ENCODE measurements at regions not wholly inside any gene's neighbourhood (a gene's known extent, or its start where the extent isn't known, plus 50 kb on each side); places are given as distances from the start of the nearest gene placed in this dataset.

- no peak for DNase-seq (ENCODE audit: low read depth in 3 of 3, low spot score in 1 of 3)
Observed at GRCh38 chr1:234869182-234870019, 259.2 kb downstream of the TOMM20 start.

GRCh38 chr1:234868296-234869147 is 258.5 kb upstream of the IRF2BP2 start:
- no peak for DNase-seq (ENCODE audit: low read depth in 3 of 3, low spot score in 1 of 3)

- no peak for DNase-seq (ENCODE audit: low read depth in 3 of 3, low spot score in 1 of 3)
Observed at GRCh38 chr1:234866007-234866866, 256.3 kb upstream of the IRF2BP2 start.

- no peak for DNase-seq (ENCODE audit: low read depth in 3 of 3, low spot score in 1 of 3)
Observed at GRCh38 chr1:234865171-234866006, 255.4 kb upstream of the IRF2BP2 start.

- DNase-seq (ENCODE audit: low read depth in 3 of 3, low spot score in 1 of 3) = no peak
Observed at GRCh38 chr1:234864116-234864515, 254.1 kb upstream of the IRF2BP2 start.

- DNase-seq (ENCODE audit: low read depth in 3 of 3, low spot score in 1 of 3) = no peak
Observed at GRCh38 chr1:234863551-234863971, 253.6 kb upstream of the IRF2BP2 start.

- no peak for DNase-seq (ENCODE audit: low read depth in 3 of 3, low spot score in 1 of 3)
Observed at GRCh38 chr1:234862944-234863515, 253.1 kb upstream of the IRF2BP2 start.

- no peak for DNase-seq (ENCODE audit: low read depth in 3 of 3, low spot score in 1 of 3)
Observed at GRCh38 chr1:234862360-234862943, 252.5 kb upstream of the IRF2BP2 start.

GRCh38 chr1:234861761-234862160 is 251.8 kb upstream of the IRF2BP2 start:
- no peak for DNase-seq (ENCODE audit: low read depth in 3 of 3, low spot score in 1 of 3)

GRCh38 chr1:234861024-234861620 is 251.1 kb upstream of the IRF2BP2 start:
- DNase-seq (ENCODE audit: low read depth in 3 of 3, low spot score in 1 of 3) = no peak

GRCh38 chr1:234858722-234859121 is 248.7 kb upstream of the IRF2BP2 start:
- no peak for DNase-seq (ENCODE audit: low read depth in 3 of 3, low spot score in 1 of 3)

GRCh38 chr1:234856845-234857245 is 246.9 kb upstream of the IRF2BP2 start:
- no peak for DNase-seq (ENCODE audit: low read depth in 3 of 3, low spot score in 1 of 3)

GRCh38 chr1:234855851-234856250 is 245.9 kb upstream of the IRF2BP2 start:
- no peak for DNase-seq (ENCODE audit: low read depth in 3 of 3, low spot score in 1 of 3)

GRCh38 chr1:234854645-234855039 is 244.7 kb upstream of the IRF2BP2 start:
- no peak for DNase-seq (ENCODE audit: low read depth in 3 of 3, low spot score in 1 of 3)

- DNase-seq (ENCODE audit: low read depth in 3 of 3, low spot score in 1 of 3) = no peak
Observed at GRCh38 chr1:234853906-234854644, 244.1 kb upstream of the IRF2BP2 start.

- DNase-seq (ENCODE audit: low read depth in 3 of 3, low spot score in 1 of 3) = no peak
Observed at GRCh38 chr1:234852659-234853058, 242.7 kb upstream of the IRF2BP2 start.

GRCh38 chr1:234851450-234852438 is 241.8 kb upstream of the IRF2BP2 start:
- DNase-seq (ENCODE audit: low read depth in 3 of 3, low spot score in 1 of 3) = no peak
